Keratinocyte (primary cell): ENCODE measurements at regions not wholly inside any gene's neighbourhood (a gene's known extent, or its start where the extent isn't known, plus 50 kb on each side); places are given as distances from the start of the nearest gene placed in this dataset.

Source experiments
- DNase-seq: peaks from one replicate; pipeline ENCODE4 v3.0.0-alpha.2; 2011; ENCODE audit warnings: low read depth, missing footprints, low spot score
- FAIRE-seq: peaks from 2 replicates; lab custom pipeline; 2011; peaks lifted over from hg19 to GRCh38; lab: Jason Lieb, UNC
- H2AFZ ChIP-seq: 2 replicates; pipeline ENCODE4 v1.6.0; 2012; ENCODE audit warnings: low read length, control low read depth, inconsistent platforms; ENCODE audit not compliant: control insufficient read depth
- H3K27ac ChIP-seq: 2 replicates; pipeline ENCODE4 v1.5.1; 2011; ENCODE audit warnings: low read length; ENCODE audit not compliant: control insufficient read depth, insufficient read depth
- H3K27me3 ChIP-seq: 3 replicates; pipeline ENCODE4 v1.6.0; 2011; ENCODE audit warnings: low read length; ENCODE audit not compliant: control insufficient read depth, insufficient read depth; ENCODE audit errors: extremely low read depth
- H3K36me3 ChIP-seq, 2 experiments: 2 replicates in 1 of 2; 3 replicates in 1 of 2; pipeline ENCODE4 v1.5.1; 2011; ENCODE audit warnings: low read length in 2 of 2, mild to moderate bottlenecking in 1 of 2; ENCODE audit not compliant: control insufficient read depth in 2 of 2, insufficient read depth in 2 of 2; ENCODE audit errors: extremely low read depth in 1 of 2
- H3K4me1 ChIP-seq: 3 replicates; pipeline ENCODE4 v1.5.1; 2011; ENCODE audit warnings: low read length; ENCODE audit not compliant: control insufficient read depth, insufficient read depth; ENCODE audit errors: extremely low read depth
- H3K4me2 ChIP-seq: 3 replicates; pipeline ENCODE4 v1.6.0; 2011; ENCODE audit warnings: low read depth, low read length; ENCODE audit not compliant: control insufficient read depth, insufficient read depth; ENCODE audit errors: extremely low read depth
- H3K4me3 ChIP-seq, 3 experiments: fragments of 200-600 bp in 1 of 3; sonication (generic) in 1 of 3; 2 replicates in 2 of 3; 3 replicates in 1 of 3; pipeline ENCODE4 v1.5.1; 2011 to 2016; ENCODE audit warnings: low read length in 3 of 3, mild to moderate bottlenecking in 3 of 3, control low read depth in 2 of 3, inconsistent platforms in 1 of 3, low read depth in 1 of 3, mixed read lengths in 1 of 3, mixed run types in 1 of 3, moderate library complexity in 1 of 3; ENCODE audit not compliant: control insufficient read depth in 2 of 3, insufficient read depth in 2 of 3; ENCODE audit errors: extremely low read depth in 1 of 3
- H3K79me2 ChIP-seq: 2 replicates; pipeline ENCODE4 v1.6.0; 2012; ENCODE audit warnings: low read length; ENCODE audit not compliant: control insufficient read depth, insufficient read depth
- H3K9ac ChIP-seq: 3 replicates; pipeline ENCODE4 v1.6.0; 2011; ENCODE audit warnings: low read length; ENCODE audit not compliant: control insufficient read depth, insufficient read depth; ENCODE audit errors: extremely low read depth
- H3K9me1 ChIP-seq: 3 replicates; pipeline ENCODE4 v1.6.0; 2011; ENCODE audit warnings: low read length; ENCODE audit not compliant: control insufficient read depth, insufficient read depth; ENCODE audit errors: extremely low read depth
- H3K9me3 ChIP-seq: 2 replicates; pipeline ENCODE4 v1.5.1; 2012; ENCODE audit warnings: low read depth, low read length; ENCODE audit not compliant: control insufficient read depth
- H4K20me1 ChIP-seq: 3 replicates; pipeline ENCODE4 v1.6.0; 2011; ENCODE audit warnings: low read length; ENCODE audit not compliant: control insufficient read depth, insufficient read depth; ENCODE audit errors: extremely low read depth
- EZH2 ChIP-seq: IDR thresholded peaks from one replicate; pipeline ENCODE4 v1.6.1; 2012; ENCODE audit warnings: inconsistent platforms, mild to moderate bottlenecking, low read length, moderate library complexity
- dilution Hi-C: fragments of 300-500 bp; cut with MboI; formaldehyde crosslinking; loops from one replicate; pipeline ENCODE4 v1.7.0; 2020; ENCODE audit warnings: low sequenced_read_pairs; ENCODE audit not compliant: extremely low pct_ligation_motif_present
- TF ChIP-seq, protein P1 (sequence below), 3 experiments: IDR thresholded peaks in 1 of 3; conservative IDR thresholded peaks in 1 of 3; optimal IDR thresholded peaks in 1 of 3; 2 replicates in 2 of 3; 3 replicates in 1 of 3; pipeline versions ENCODE3 to v1.5.1; 2011; ENCODE audit warnings: low read length in 3 of 3, mild to moderate bottlenecking in 3 of 3, moderate library complexity in 2 of 3, control low read depth in 1 of 3, inconsistent platforms in 1 of 3; ENCODE audit not compliant: insufficient read depth in 2 of 3; ENCODE audit errors: extremely low read depth in 1 of 3

GRCh38 chr13:59259165-59260000 lies 904.3 kb downstream of the DIAPH3 start:
- no peaks in the 10 kb centered on the region for H3K9me3 ChIP-seq
- no peak overlapping the region for H3K9ac ChIP-seq
- no peak overlapping the region for H3K4me2 ChIP-seq
- no peak for TF ChIP-seq EZH2
- TF ChIP-seq, protein P1, sequence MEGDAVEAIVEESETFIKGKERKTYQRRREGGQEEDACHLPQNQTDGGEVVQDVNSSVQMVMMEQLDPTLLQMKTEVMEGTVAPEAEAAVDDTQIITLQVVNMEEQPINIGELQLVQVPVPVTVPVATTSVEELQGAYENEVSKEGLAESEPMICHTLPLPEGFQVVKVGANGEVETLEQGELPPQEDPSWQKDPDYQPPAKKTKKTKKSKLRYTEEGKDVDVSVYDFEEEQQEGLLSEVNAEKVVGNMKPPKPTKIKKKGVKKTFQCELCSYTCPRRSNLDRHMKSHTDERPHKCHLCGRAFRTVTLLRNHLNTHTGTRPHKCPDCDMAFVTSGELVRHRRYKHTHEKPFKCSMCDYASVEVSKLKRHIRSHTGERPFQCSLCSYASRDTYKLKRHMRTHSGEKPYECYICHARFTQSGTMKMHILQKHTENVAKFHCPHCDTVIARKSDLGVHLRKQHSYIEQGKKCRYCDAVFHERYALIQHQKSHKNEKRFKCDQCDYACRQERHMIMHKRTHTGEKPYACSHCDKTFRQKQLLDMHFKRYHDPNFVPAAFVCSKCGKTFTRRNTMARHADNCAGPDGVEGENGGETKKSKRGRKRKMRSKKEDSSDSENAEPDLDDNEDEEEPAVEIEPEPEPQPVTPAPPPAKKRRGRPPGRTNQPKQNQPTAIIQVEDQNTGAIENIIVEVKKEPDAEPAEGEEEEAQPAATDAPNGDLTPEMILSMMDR (optimal IDR thresholded peaks at IDR 0.05 in 1 of 3, IDR thresholded peaks at IDR 0.05 in 1 of 3, conservative IDR thresholded peaks at IDR 0.05 in 1 of 3; ENCODE audit: extremely low read depth in 1 of 3, insufficient read depth in 2 of 3, low read length in 3 of 3) = no peak
- no peaks in the 10 kb centered on the region for H3K36me3 ChIP-seq
- FAIRE-seq (no peak), DNase-seq (no peak)
- no peaks in the 10 kb centered on the region for H4K20me1 ChIP-seq
- H3K4me1 ChIP-seq = no peaks in the 10 kb centered on the region
- H3K9me1 ChIP-seq = no peaks in the 10 kb centered on the region
- no peaks in the 10 kb centered on the region for H3K79me2 ChIP-seq
- no peak overlapping the region for H2AFZ ChIP-seq
- no peaks in the 10 kb centered on the region for H3K27me3 ChIP-seq
- no peak overlapping the region for H3K4me3 ChIP-seq
- no peak overlapping the region for H3K27ac ChIP-seq
- dilution Hi-C loops = no loop called here

GRCh38 chr13:59261928-59262488 lies 901.7 kb downstream of the DIAPH3 start:
- Histone ChIP-seq H3K36me3 (no peaks in the 10 kb centered on the region), H3K9ac (no peak overlapping the region), H2AFZ (no peak overlapping the region), H3K27ac (no peak overlapping the region), H3K4me2 (no peak overlapping the region), H3K4me3 (no peak overlapping the region), H4K20me1 (no peaks in the 10 kb centered on the region), H3K4me1 (no peaks in the 10 kb centered on the region), H3K79me2 (no peaks in the 10 kb centered on the region), H3K9me1 (no peaks in the 10 kb centered on the region), H3K9me3 (no peaks in the 10 kb centered on the region), H3K27me3 (no peaks in the 10 kb centered on the region)
- no peak for DNase-seq
- dilution Hi-C loops = no loop called here
- TF ChIP-seq EZH2 = no peak
- TF ChIP-seq, protein P1 (optimal IDR thresholded peaks at IDR 0.05 in 1 of 3, IDR thresholded peaks at IDR 0.05 in 1 of 3, conservative IDR thresholded peaks at IDR 0.05 in 1 of 3; ENCODE audit: extremely low read depth in 1 of 3, insufficient read depth in 2 of 3, low read length in 3 of 3) = peak in 1 of 3 experiments; percentile 17
- no peak for FAIRE-seq
